ENCODE measurements at regions not wholly inside any gene's neighbourhood (a gene's known extent, or its start where the extent isn't known, plus 50 kb on each side); places are given as distances from the start of the nearest gene placed in this dataset.
"Not testable (repeated sequence)": the region's sequence is repeated elsewhere in the genome, so short reads cannot be mapped to it uniquely, and the experiment has no call there.

DNA sequence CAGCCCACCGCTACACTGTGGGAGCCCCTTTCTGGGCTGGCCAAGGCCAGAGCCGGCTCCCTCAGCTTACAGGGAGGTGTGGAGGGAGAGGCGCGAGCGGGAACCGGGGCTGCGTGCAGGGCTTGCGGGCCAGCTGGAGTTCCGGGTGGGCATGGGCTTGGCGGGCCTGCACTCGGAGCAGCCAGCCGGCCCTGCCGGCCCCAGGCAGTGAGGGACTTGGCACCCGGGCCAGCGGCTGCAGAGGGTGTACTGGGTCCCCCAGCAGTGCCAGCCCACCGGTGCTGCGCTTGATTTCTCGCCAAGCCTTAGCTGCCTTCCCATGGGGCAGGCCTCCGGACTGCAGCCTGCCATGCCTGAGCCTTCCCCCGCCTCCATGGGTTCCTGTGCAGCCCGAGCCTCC lies 306.2 kb downstream of the PPP4R3C start:
- DNase-seq (ENCODE audit: low read depth): not testable (repeated sequence)

DNA sequence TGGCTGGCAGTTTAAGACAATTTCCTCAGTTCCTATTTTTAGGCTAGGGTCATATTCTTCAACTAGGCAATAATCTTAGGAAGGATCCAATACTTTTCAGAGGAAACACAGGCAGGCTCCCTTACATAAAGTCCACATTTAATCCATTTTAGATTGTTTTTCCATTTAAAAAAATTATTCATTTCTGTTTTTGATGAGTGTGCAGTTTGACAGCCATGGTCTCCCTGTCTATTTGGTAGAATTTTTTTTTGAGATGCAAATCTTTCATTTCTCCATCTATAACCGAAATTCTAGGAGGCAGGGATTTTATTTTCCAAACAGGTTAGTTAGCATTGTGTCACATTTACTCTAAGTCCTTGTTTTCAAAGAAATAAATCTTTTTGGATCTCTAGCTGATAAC lies 326.8 kb downstream of the PPP4R3C start:
- no peak for DNase-seq (ENCODE audit: low read depth)

DNA sequence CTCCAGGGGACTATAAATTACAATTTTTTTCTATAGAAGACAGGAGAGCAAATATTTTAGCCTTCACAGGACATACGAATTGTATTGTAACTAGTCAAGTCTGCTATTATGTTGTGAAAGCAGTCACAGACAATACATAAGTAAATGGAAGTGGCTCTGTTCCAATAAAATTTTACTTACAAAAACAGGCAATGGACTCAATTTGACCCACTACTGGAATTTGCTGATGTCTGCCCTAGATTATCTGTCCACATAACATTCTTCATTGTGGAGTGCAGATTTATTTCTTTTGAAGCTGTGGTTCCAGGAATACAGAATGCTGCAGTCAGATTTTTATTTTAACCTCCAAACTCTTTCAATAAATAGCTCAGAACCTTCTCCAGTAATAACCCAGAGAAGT lies 330.3 kb downstream of the PPP4R3C start:
- no peak for DNase-seq (ENCODE audit: low read depth)

DNA sequence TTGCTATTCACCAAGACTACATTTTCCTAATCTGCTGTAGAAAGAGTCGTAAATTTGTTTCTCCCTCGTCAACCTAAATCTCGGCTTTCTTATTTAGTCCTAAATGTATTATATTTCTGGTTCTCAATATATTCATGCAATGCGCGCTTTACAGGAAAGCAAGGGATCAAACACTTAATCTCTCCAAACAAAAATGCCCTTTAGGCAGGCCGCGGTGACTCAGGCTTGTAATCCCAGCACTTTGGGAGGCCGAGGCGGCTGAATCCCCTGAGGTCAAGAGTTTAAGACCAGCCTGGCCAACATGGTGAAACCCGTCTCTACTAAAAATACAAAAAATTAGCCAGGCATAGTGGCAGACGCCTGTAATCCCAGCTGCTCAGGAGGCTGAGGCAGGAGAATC lies 376.0 kb downstream of the PPP4R3C start:
- DNase-seq (ENCODE audit: low read depth): not testable (repeated sequence)

DNA sequence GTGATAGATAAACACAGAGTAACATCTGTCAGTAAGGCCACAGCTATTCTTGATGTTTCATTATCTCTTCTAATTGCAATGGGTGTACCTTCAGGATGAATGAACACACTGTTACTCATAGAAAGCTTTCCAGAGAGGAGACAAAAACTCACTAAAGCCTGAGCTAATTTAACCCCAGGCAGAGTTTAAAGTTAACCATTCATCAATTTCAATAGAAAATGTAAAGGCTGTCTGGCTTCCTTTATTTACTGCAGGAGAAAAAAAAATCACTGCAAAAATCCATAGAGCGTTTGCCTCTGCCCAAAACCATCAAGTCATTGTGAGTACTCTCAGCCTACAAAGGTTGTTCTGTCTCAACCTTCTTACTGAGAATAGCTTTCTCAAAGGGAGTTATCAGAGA lies 376.9 kb downstream of the PPP4R3C start:
- DNase-seq (ENCODE audit: low read depth): no peak

DNA sequence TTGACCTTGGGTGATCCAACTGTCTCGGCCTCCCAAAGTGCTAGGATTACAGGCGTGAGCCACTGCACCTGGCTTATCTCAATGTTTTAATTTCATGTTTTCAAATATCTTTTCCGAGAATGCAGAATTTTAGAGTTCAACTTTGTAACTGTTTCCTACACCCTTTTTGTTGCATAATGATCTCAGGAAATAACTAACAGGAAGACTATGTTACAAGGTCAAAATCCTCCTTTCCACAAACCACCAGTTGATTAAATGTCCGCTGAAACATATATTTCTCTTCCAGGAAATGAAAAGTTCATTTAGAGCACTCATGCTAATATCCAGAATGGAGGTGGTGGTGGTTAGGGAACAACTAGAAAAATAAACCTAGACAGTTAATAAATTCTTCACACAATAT lies 377.8 kb downstream of the PPP4R3C start:
- DNase-seq (ENCODE audit: low read depth): no peak

DNA sequence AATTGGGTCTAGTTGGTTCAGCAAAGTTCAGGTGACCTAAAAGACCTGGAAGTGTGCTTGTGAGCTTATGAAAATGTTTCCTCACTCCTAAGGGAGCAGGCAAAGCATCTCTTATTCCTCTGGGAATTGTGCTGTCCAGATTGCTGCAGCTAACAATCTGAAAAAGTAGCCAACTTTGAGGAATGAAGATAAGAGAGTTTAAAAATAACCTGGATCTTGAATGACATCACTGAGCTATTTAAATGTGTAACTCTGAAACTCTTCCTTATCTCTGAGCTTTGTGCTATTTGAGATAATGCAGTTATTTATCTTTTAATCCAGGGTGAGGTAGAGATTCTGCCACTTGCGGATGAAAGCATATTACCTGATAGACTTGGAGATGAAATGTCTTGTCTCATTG lies 384.8 kb downstream of the PPP4R3C start:
- DNase-seq (ENCODE audit: low read depth): no peak

DNA sequence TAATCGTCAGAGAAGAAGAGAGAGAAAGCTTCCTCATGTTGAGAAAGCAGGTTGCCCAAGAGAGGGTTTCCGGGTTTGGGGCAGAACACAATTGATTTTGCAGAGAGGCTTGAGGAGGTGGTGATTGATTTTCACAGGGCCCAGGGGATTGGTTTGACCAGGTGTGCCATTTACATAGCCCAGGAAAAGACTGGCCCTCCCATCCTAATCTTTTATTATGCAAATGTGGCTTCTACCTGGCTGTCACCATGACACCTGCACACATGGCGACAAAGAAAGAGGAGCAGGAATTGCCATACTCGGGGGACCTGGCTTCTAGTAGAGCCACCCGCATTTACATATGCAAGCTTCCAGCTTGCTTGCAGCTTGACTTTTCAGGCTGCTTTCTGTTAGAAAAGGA lies 405.3 kb downstream of the PPP4R3C start:
- no peak for DNase-seq (ENCODE audit: low read depth)

DNA sequence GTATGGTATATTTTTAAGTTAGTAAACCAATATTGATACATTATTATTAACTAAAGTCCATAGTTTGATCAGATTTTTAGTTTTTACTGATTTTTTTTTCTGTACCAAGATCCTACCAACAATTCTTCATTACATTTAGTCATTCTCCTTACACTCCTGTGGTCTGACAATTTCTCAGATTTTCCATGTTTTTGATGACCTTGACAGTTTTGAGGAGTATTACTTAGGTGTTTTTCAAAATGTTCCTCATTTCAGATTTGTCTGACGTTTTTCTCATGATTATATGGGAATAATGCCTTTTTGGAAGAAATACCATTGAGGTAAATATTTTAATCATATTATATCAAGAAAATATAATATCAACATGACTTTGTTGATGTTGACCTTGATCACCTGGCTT lies 423.8 kb downstream of the PPP4R3C start:
- no peak for DNase-seq (ENCODE audit: low read depth)

DNA sequence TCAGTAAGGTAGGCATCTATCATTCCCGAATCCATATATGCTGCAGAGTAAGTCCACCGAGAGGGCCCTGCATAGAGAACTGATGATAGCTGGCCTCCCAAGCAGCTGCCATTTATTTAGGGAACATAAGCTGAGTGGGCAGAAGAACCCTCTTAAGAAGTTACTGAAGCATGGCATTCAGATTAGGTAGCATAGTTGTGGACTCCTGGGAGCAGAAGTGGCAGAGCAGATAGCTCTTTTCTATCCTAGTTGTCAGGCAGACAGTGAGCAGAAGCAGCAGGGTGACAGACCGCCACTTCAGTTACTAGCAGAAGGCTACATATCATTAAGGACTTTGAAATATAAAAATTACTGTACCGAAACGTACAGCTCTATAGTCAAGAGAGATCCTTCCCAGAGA lies 454.7 kb downstream of the PPP4R3C start:
- DNase-seq (ENCODE audit: low read depth): no peak

DNA sequence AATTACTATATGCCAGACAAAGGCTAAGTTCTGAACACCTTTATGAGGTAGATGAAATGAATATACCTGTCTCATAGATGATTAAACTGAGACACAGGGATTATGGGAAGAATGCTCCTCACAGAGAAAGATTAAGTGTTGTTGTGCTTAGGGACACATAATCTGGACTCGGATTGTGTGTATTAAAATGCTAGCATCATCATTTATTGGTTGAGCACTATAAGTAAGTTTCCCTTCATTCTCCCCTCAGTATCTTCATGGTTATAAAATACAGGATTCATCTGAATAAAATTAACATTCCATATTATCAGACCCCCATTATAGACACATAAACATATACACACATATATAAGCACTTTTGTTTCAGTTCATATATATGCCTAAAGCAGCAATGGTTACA lies 463.5 kb downstream of the PPP4R3C start:
- no peak for DNase-seq (ENCODE audit: low read depth)

DNA sequence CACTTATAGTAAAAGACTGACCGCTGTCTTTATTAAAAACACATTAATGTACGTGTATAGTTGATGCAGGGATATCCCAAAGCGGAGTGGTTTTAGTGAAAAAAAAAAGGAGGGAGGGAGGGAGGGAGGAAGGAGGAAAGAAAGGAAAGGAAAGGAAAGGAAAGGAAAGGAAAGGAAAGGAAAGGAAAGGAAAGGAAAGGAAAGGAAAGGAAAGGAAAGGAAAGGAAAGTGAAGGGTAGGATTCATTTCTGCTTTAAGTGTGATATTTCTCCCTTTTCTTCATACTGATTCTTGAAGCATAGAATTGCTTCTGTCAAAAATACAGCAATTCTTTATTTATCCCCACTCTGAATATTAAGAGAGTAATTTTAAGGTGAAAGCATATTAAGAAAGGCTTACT lies 504.9 kb downstream of the PPP4R3C start:
- no peak for DNase-seq (ENCODE audit: low read depth)

DNA sequence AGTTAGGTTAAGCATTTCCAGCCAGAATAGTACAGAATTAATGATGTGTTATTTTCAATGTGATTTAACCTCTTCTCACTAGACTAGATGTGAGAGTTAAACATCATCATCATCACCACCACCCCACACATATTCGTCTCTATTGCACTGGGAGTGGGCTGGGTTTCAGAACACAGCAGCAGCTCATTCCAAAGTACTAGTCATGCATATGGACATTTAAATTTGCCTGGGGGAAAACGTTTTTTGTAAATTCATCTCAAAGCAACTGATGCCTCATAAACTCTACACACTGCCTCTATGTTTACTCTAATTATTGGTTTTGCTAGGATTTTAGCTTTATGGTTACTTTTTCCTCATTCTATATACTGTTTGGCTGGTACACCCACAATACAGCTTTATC lies 509.1 kb downstream of the PPP4R3C start:
- DNase-seq (ENCODE audit: low read depth): no peak

DNA sequence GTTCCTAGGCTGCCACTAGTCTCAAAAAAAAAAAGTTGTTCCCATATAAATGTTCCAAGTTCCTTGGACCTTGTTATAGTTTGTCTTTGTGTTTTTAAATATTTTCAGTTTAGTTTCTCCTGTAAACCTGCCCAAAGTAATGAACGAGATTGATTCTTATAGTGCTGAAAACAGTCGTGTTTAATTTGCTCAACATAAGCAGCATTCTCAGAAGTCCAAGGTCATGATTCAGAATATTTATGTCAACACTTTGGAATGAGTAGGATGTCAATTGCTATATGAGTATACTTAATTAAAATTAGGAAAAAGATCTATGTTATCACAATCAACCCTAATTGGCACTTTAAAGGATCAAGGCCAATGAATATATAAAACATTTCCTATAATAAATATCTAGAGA lies 510.9 kb downstream of the PPP4R3C start:
- DNase-seq (ENCODE audit: low read depth): no peak

DNA sequence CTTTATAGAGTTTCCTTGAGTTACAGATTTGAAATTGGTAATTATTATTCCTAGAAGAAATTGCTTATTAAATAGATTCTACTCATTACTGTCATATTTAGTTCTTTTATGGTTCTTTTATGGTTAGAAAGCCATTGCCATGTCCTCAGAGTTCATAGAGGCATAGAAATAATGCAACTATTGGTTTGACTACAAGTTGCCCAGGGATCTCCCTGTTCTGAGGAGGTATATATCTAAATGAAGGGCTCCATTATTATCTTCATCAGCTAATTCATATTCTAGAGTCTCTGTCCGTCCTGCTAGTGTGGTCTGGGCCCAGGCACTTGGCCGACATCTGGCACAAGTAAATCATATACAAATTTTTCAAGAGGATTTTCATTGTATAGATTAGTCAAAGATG lies 535.7 kb downstream of the PPP4R3C start:
- DNase-seq (ENCODE audit: low read depth): no peak

DNA sequence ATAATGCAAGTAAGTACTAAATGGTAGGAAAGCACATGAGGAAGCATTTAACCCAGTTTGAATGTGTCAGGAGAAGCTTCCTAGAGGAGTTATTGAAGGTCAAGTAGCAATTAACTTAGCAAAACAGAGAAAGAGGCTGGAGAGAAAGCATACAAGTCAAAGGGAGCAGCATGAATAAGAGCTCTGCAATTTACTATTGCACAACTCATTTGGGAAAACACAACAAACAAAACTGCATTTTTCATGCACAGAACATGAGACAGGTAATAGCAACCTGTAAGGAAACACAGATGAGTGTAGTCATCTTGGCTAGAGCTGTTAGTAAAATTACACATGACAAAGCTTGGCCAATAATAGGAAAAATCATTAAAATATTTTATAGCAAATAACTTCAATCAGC lies 538.1 kb downstream of the PPP4R3C start:
- peak; percentile 20 for DNase-seq (ENCODE audit: low read depth)

DNA sequence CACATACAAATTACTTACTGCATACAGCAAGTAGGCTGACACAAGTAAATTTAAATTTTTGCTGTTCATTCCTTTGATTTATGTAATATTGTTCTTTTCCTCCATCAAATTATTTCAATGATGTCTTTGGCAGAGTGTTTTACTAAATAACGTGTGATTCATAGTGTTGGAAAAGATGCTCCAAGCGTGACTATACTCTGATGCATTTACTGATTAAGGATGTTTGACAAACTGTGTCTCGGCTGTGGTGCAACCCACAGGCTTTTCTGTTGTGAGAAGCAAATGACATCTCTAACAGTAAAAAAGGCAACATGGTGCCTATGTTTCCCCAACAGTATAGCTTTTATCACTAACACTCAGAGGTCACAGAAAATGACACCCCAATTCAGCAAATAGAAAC lies 540.9 kb downstream of the PPP4R3C start:
- DNase-seq (ENCODE audit: low read depth): peak; percentile 18

DNA sequence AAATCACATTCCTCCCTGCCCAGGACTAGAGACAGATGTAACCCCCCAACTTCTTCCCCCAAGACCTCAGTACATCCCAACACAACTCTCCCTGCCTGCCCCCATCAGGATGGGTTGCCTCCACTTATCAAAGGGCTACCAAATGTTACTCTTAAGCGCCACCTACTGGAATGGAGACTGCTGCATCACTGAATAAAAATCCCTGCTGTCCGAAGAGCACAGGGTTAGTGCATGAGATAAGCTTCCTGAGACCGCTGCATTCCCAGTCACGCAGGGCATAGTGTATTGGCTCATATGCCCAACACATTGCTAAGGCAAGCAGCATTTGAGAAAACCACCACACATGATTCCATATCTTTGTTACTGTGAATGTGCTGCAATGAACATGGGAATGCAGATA lies 544.5 kb downstream of the PPP4R3C start:
- no peak for DNase-seq (ENCODE audit: low read depth)

DNA sequence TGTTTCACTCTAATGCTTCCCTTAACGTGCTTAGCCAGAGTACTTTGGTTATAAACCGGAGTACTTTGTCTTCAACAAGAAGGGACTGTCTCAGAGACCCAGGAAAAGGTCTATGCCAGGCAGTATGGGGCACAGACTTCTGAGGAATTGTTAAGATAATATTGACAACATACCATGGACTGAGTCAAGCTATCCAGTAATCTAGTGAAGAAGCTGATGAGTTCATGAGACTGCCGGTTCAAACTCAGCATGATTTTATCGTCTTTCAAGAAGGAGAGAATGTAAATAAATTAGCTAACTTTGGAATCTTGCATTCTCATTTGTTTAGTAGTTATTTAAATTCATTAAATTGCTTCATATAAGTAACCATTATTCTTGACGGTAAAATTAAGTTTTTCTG lies 546.1 kb downstream of the PPP4R3C start:
- DNase-seq (ENCODE audit: low read depth): no peak

DNA sequence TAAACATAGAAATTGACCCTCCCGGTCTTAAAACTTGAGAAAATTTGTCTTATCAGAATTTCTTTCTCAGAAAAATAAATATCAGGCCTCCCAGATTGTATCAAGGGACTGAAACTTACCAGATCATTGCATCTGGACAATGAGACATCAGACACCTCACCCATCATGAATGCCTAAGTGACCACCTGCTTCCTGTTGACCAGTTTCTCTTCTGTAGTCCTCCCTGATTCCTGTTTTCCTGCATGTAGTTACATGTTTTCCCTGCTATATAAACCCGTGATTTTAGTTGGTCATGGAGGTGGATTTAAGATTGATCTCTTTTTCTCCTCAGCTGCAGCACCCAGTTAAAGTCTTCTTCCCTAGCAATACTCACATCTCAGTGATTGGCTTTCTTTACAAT lies 548.1 kb downstream of the PPP4R3C start:
- no peak for DNase-seq (ENCODE audit: low read depth)

DNA sequence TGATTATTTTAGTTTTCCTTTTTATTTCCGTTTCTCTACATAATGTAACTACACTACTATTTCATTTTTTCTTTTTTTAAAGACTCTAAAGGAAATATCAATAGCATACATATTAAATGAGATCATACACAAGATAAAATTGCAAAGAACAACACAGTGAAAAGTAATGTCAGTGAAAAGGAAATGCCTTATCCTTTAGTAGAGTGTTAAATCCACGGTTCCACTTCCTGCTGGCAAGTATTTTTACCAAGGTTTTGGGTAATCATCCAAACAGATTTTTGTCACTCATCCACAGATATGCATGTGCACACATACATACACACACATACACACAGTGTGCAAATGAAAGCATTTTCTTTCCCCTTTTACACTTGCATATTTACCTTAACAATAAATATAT lies 548.9 kb downstream of the PPP4R3C start:
- DNase-seq (ENCODE audit: low read depth): no peak

DNA sequence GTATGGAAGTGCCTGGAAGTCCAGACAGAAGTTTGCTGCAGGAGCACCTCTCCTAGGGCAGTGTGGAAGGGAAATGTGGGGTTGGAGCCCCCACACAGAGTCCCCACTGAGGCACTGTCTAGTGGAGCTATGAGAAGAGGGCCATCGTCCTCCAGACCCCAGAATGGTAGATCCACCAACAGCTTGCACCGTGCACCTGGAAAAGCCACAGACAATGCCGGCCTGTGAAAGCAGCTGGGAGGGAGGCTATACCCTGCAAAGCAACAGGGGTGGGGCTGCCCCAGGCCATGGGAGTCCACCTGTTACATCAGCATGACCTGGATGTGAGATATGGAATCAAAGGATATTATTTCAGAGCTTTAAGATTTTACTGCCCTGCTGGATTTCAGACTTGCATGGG lies 551.4 kb downstream of the PPP4R3C start:
- not testable (repeated sequence) for DNase-seq (ENCODE audit: low read depth)

DNA sequence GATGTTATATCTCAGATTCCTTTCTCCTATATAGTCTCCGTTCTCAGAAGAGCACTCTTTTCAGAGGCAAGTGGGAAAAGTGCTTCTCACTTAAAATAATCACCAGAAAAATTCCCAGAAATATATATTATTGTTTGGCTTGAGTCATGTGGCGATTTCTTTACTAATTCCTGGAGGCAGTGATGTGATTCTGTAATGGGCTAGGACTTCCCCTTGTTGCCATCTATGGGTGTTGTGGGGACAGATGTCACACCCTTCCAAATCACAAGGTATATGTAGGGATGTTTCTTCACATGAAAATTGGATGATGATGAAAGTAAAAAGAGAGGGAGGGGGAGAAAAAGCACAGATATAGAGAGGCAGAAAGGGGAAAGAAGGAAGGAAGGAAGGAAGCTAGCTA lies 553.4 kb downstream of the PPP4R3C start:
- no peak for DNase-seq (ENCODE audit: low read depth)

DNA sequence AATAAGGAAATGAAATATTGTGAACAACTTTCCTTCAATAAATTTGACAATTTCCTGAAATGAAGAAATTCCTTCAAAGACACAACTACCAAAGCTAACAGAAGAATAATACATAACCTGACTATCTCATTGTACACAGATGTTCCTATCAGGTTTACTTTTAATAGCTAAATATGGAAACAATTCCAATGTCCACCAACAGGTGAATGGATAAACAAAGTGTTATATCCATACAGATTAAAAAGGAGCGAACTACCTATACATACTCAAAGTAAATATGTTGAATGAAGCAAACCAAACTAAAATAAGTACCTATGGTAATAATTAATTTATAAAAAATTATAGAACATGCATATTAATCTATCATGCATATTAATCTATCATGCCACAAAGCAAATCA lies 554.9 kb downstream of the PPP4R3C start:
- DNase-seq (ENCODE audit: low read depth): no peak

DNA sequence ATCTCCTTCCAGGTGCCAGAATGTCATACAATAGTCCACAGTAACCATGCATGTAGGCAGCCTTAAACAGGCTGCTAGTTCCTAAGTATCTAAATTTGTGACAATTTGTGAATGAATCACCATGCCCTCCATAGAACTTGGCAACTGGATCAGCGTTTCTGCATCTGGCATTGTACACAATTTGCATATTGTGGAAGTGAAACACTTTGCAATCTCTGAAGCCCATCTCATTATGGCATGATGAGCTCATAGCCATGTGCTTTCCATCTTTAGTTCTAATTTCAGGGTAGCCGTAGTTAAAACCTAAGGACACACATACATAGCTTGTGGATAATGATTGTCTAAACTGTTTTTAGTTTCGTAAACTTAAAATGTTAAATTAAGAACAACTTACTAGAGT lies 573.6 kb downstream of the PPP4R3C start:
- DNase-seq (ENCODE audit: low read depth): no peak

All from GM04504 (cell line).